ENCODE measurements at regions not wholly inside any gene's neighbourhood (a gene's known extent, or its start where the extent isn't known, plus 50 kb on each side); places are given as distances from the start of the nearest gene placed in this dataset.

DNA sequence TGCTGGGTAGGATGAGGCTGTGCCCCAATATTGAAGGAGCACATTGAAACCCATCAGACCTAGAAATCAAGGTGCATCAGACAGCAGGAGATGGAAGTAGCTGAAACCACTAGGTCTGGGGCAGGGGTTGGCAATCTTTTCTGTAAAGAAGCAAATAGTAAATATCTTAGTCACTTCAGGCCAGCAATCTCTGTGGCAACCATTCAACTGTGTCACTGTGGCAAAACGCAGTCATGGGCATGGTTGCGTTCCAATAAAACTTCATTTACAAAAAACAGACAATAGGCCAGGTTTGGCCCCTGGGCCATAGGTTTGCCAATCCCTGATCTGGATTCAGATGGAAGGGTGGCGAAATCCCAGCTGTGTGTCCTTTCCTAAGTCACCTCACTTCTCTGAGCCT, 397.3 kb downstream of the MED13L start:
- H3K27ac ChIP-seq (ENCODE audit: low read depth, low read length, poor library complexity, severe bottlenecking): no peak overlapping the region
- H3K9me2 ChIP-seq (ENCODE audit: low read depth, low read length): no peaks in the 10 kb centered on the region
- no peak overlapping the region for H3K4me3 ChIP-seq (ENCODE audit: low read depth, low read length, poor library complexity, severe bottlenecking)
- no peaks in the 10 kb centered on the region for H3K36me3 ChIP-seq (ENCODE audit: insufficient read depth, low read length)
- H3K79me2 ChIP-seq (ENCODE audit: insufficient read depth, low read length): no peaks in the 10 kb centered on the region
- no peak overlapping the region for H3K4me2 ChIP-seq (ENCODE audit: low read length)
- no peak overlapping the region for H2AFZ ChIP-seq (ENCODE audit: low read length)
- H3K9ac ChIP-seq (ENCODE audit: low read length): no peak overlapping the region
- no peaks in the 10 kb centered on the region for H3K4me1 ChIP-seq (ENCODE audit: insufficient read depth, low read length, severe bottlenecking)
- no peaks in the 10 kb centered on the region for H3K9me3 ChIP-seq (ENCODE audit: low read length)
- H3F3A ChIP-seq (ENCODE audit: insufficient read depth, low read length): no peaks in the 10 kb centered on the region
- H3K27me3 ChIP-seq (ENCODE audit: insufficient read depth, low read length): no peaks in the 10 kb centered on the region
- no peaks in the 10 kb centered on the region for H4K20me1 ChIP-seq (ENCODE audit: insufficient read depth, low read length)
- TF ChIP-seq EZH2 (IDR thresholded peaks at IDR 0.05; ENCODE audit: borderline replicate concordance, low read length): no peak
- TF ChIP-seq CTCF (IDR thresholded peaks at IDR 0.05; ENCODE audit: low read length): no peak

- no peaks in the 10 kb centered on the region for H3K4me1 ChIP-seq (ENCODE audit: insufficient read depth, low read length, severe bottlenecking)
- H3K9ac ChIP-seq (ENCODE audit: low read length): no peak overlapping the region
- no peak overlapping the region for H2AFZ ChIP-seq (ENCODE audit: low read length)
- TF ChIP-seq EZH2 (IDR thresholded peaks at IDR 0.05; ENCODE audit: borderline replicate concordance, low read length) (no peak), CTCF (IDR thresholded peaks at IDR 0.05; ENCODE audit: low read length) (no peak)
- no peak overlapping the region for H3K4me3 ChIP-seq (ENCODE audit: low read depth, low read length, poor library complexity, severe bottlenecking)
- H4K20me1 ChIP-seq (ENCODE audit: insufficient read depth, low read length): no peaks in the 10 kb centered on the region
- no peak overlapping the region for H3K4me2 ChIP-seq (ENCODE audit: low read length)
- no peaks in the 10 kb centered on the region for H3K9me2 ChIP-seq (ENCODE audit: low read depth, low read length)
- H3K27ac ChIP-seq (ENCODE audit: low read depth, low read length, poor library complexity, severe bottlenecking): no peak overlapping the region
- no peaks in the 10 kb centered on the region for H3F3A ChIP-seq (ENCODE audit: insufficient read depth, low read length)
- no peaks in the 10 kb centered on the region for H3K79me2 ChIP-seq (ENCODE audit: insufficient read depth, low read length)
- H3K36me3 ChIP-seq (ENCODE audit: insufficient read depth, low read length): no peaks in the 10 kb centered on the region
- no peaks in the 10 kb centered on the region for H3K27me3 ChIP-seq (ENCODE audit: insufficient read depth, low read length)
- no peaks in the 10 kb centered on the region for H3K9me3 ChIP-seq (ENCODE audit: low read length)
Measured at GRCh38 chr12:115879354-115879753, 398.1 kb downstream of the MED13L start.

GRCh38 chr12:115873451-115874082, 403.9 kb downstream of the MED13L start:
- no peak overlapping the region for H3K4me2 ChIP-seq (ENCODE audit: low read length)
- no peaks in the 10 kb centered on the region for H3K27me3 ChIP-seq (ENCODE audit: insufficient read depth, low read length)
- H4K20me1 ChIP-seq (ENCODE audit: insufficient read depth, low read length): no peaks in the 10 kb centered on the region
- no peak overlapping the region for H2AFZ ChIP-seq (ENCODE audit: low read length)
- H3K9me3 ChIP-seq (ENCODE audit: low read length): no peaks in the 10 kb centered on the region
- H3K36me3 ChIP-seq (ENCODE audit: insufficient read depth, low read length): no peaks in the 10 kb centered on the region
- H3K9ac ChIP-seq (ENCODE audit: low read length): no peak overlapping the region
- no peak for TF ChIP-seq CTCF (IDR thresholded peaks at IDR 0.05; ENCODE audit: low read length)
- no peak overlapping the region for H3K27ac ChIP-seq (ENCODE audit: low read depth, low read length, poor library complexity, severe bottlenecking)
- H3K79me2 ChIP-seq (ENCODE audit: insufficient read depth, low read length): no peaks in the 10 kb centered on the region
- no peaks in the 10 kb centered on the region for H3K4me1 ChIP-seq (ENCODE audit: insufficient read depth, low read length, severe bottlenecking)
- no peaks in the 10 kb centered on the region for H3K9me2 ChIP-seq (ENCODE audit: low read depth, low read length)
- H3F3A ChIP-seq (ENCODE audit: insufficient read depth, low read length): no peaks in the 10 kb centered on the region
- no peak overlapping the region for H3K4me3 ChIP-seq (ENCODE audit: low read depth, low read length, poor library complexity, severe bottlenecking)

All from OCI-LY1 (cell line).